Endothelial cell of umbilical vein (primary cell): ENCODE measurements at regions not wholly inside any gene's neighbourhood (a gene's known extent, or its start where the extent isn't known, plus 50 kb on each side); places are given as distances from the start of the nearest gene placed in this dataset.

Experiments
- BruUV-seq: library from RNA; stranded (reverse); fragments of 400-500 nt; replicated peaks from 2 replicates; lab custom pipeline; 2021; lab: Mats Ljungman, UMichigan
- CTCF ChIA-PET: fragments of 300-600, 350-600 bp; sonication (Branson Sonifier 250); formaldehyde crosslinking; loops from one replicate; lab custom pipeline; 2021; ENCODE audit warnings: antibody characterized with exemption, inconsistent platforms; lab: Charles Lee
- POLR2A ChIA-PET: fragments of 300-600, 350-600 bp; sonication (Branson Sonifier 250); formaldehyde crosslinking; loops from one replicate; lab custom pipeline; 2021; ENCODE audit warnings: antibody characterized with exemption, inconsistent platforms; lab: Charles Lee
- DNase-seq: peaks from one replicate; pipeline ENCODE4 v3.0.0-alpha.2; 2011; ENCODE audit warnings: low read depth, low spot score
- FAIRE-seq: peaks from 2 replicates; lab custom pipeline; 2011; peaks lifted over from hg19 to GRCh38; lab: Jason Lieb, UNC
- H2AFZ ChIP-seq: 2 replicates; pipeline ENCODE4 v1.6.0; 2012; ENCODE audit warnings: low read depth, low read length, control low read depth, inconsistent platforms
- H3K27ac ChIP-seq: 2 replicates; pipeline ENCODE4 v1.5.1; 2011; ENCODE audit warnings: low read depth, mild to moderate bottlenecking, control low read depth, low read length, moderate library complexity; ENCODE audit not compliant: insufficient read depth
- H3K27me3 ChIP-seq, 2 experiments: 2 replicates each; pipeline versions ENCODE4 v1.6.0 to v1.6.1; 2011; ENCODE audit warnings: low read length in 2 of 2, mixed read lengths in 1 of 2; ENCODE audit not compliant: control insufficient read depth in 2 of 2, insufficient read depth in 2 of 2
- H3K36me3 ChIP-seq, 2 experiments: 2 replicates in 1 of 2; 3 replicates in 1 of 2; pipeline ENCODE4 v1.5.1; 2011; ENCODE audit warnings: low read length in 2 of 2, mild to moderate bottlenecking in 1 of 2, moderate library complexity in 1 of 2; ENCODE audit not compliant: control insufficient read depth in 2 of 2, insufficient read depth in 2 of 2; ENCODE audit errors: extremely low read depth in 1 of 2
- H3K4me1 ChIP-seq: 3 replicates; pipeline ENCODE4 v1.5.1; 2011; ENCODE audit warnings: mild to moderate bottlenecking, low read length; ENCODE audit not compliant: control insufficient read depth, insufficient read depth; ENCODE audit errors: extremely low read depth
- H3K4me2 ChIP-seq: 2 replicates; pipeline ENCODE4 v1.6.1; 2011; ENCODE audit warnings: low read length, control low read depth, mixed read lengths; ENCODE audit not compliant: insufficient read depth
- H3K4me3 ChIP-seq, 3 experiments: fragments of 200-600 bp in 1 of 3; sonication (generic), shearing (Covaris generic) in 1 of 3; replicated peaks in 1 of 3; 2 replicates each; pipeline ENCODE4 v1.5.1; 2011 to 2016; ENCODE audit warnings: control low read depth in 3 of 3, low read length in 3 of 3, mild to moderate bottlenecking in 2 of 3, inconsistent platforms in 1 of 3, low read depth in 1 of 3, moderate library complexity in 1 of 3; ENCODE audit not compliant: insufficient read depth in 1 of 3
- H3K79me2 ChIP-seq: 2 replicates; pipeline ENCODE4 v1.6.0; 2012; ENCODE audit warnings: low read length, inconsistent platforms; ENCODE audit not compliant: control insufficient read depth, insufficient read depth
- H3K9ac ChIP-seq: replicated peaks from 2 replicates; pipeline ENCODE3; 2011; ENCODE audit warnings: low read length, control low read depth; ENCODE audit not compliant: insufficient read depth; ENCODE audit errors: extremely low read depth
- H3K9me1 ChIP-seq: replicated peaks from 3 replicates; pipeline ENCODE4 v1.6.0; 2011; ENCODE audit warnings: mild to moderate bottlenecking, low read length; ENCODE audit not compliant: control insufficient read depth, insufficient read depth; ENCODE audit errors: extremely low read depth
- H3K9me3 ChIP-seq: replicated peaks from 2 replicates; pipeline ENCODE4 v1.5.1; 2012; ENCODE audit warnings: low read length, inconsistent platforms; ENCODE audit not compliant: control insufficient read depth, insufficient read depth
- H4K20me1 ChIP-seq: replicated peaks from 2 replicates; pipeline ENCODE3; 2011; ENCODE audit warnings: mild to moderate bottlenecking, low read length; ENCODE audit not compliant: control insufficient read depth, insufficient read depth; ENCODE audit errors: extremely low read depth
- CTCF ChIP-seq, 2 donors: IDR thresholded peaks; 1 replicate in 1 of 2; 2 replicates in 1 of 2; pipeline ENCODE4 v1.5.1; 2011; ENCODE audit warnings: low read length in 2 of 2, mild to moderate bottlenecking in 2 of 2, moderate library complexity in 2 of 2, control low read depth in 1 of 2, inconsistent platforms in 1 of 2, low read depth in 1 of 2; ENCODE audit not compliant: insufficient read depth in 1 of 2; ENCODE audit errors: extremely low read depth in 1 of 2
- EZH2 ChIP-seq: IDR thresholded peaks from 2 replicates; pipeline ENCODE4 v1.6.1; 2012; ENCODE audit warnings: borderline replicate concordance, low read depth, mild to moderate bottlenecking, moderate library complexity, low read length, inconsistent platforms; ENCODE audit not compliant: severe bottlenecking
- FOS ChIP-seq: IDR thresholded peaks from 2 replicates; pipeline ENCODE4 v1.6.1; 2011; ENCODE audit warnings: mild to moderate bottlenecking, low read length, moderate library complexity, borderline replicate concordance; ENCODE audit not compliant: insufficient read depth
- GATA2 ChIP-seq: IDR thresholded peaks from 2 replicates; pipeline ENCODE4 v1.7.0; 2011; ENCODE audit warnings: low read depth, mild to moderate bottlenecking, moderate library complexity, mixed read lengths, low read length; ENCODE audit not compliant: insufficient read length, insufficient read depth
- JUN ChIP-seq: IDR thresholded peaks from 2 replicates; pipeline ENCODE4 v1.6.1; 2011; ENCODE audit warnings: borderline replicate concordance, low read depth; ENCODE audit not compliant: insufficient read length, insufficient read depth
- MAX ChIP-seq: IDR thresholded peaks from 2 replicates; pipeline ENCODE4 v1.6.1; 2011; ENCODE audit not compliant: insufficient read depth, insufficient read length
- MYC ChIP-seq: IDR thresholded peaks from one replicate; pipeline ENCODE4 v1.6.1; 2011; ENCODE audit warnings: mild to moderate bottlenecking, low read depth, low read length
- POLR2A ChIP-seq: IDR thresholded peaks from 2 replicates; pipeline ENCODE4 v1.6.1; 2012; ENCODE audit warnings: low read depth, mild to moderate bottlenecking, control low read depth, low read length
- POLR2AphosphoS5 ChIP-seq: IDR thresholded peaks from 2 replicates; pipeline ENCODE4 v1.6.1; 2012; ENCODE audit warnings: low read depth, mild to moderate bottlenecking, control low read depth, low read length, moderate library complexity; ENCODE audit not compliant: insufficient read depth
- dilution Hi-C: fragments of 300-500 bp; cut with MboI; formaldehyde crosslinking; loops from one replicate; pipeline ENCODE4 v1.15.0; 2019; ENCODE audit warnings: low sequenced_read_pairs; ENCODE audit not compliant: extremely low pct_ligation_motif_present
- intact Hi-C: fragments of 100-400 bp; cut with micrococcal nuclease; formaldehyde crosslinking; loops from one replicate; pipeline ENCODE4 v1.10.0; 2022

GRCh38 chr22:49450498-49450897 lies 377.2 kb downstream of the BRD1 start:
- no peaks in the 10 kb centered on the region for H3K27me3 ChIP-seq
- dilution Hi-C loops (no loop called here), intact Hi-C loops (no loop called here)
- no peaks in the 10 kb centered on the region for H4K20me1 ChIP-seq
- H3K9ac ChIP-seq = no peak overlapping the region
- peaks cover 7% of the 10 kb centered on the region for H3K9me3 ChIP-seq
- H3K27ac ChIP-seq = no peak overlapping the region
- no peak for DNase-seq
- H3K36me3 ChIP-seq = no peaks in the 10 kb centered on the region
- no peaks in the 10 kb centered on the region for H3K9me1 ChIP-seq
- H3K79me2 ChIP-seq = no peaks in the 10 kb centered on the region
- no peaks in the 10 kb centered on the region for H3K4me1 ChIP-seq
- FAIRE-seq = no peak
- no TSS peak for BruUV-seq
- TF ChIP-seq MYC (no peak), CTCF (IDR thresholded peaks at IDR 0.05; ENCODE audit: extremely low read depth in 1 of 2, insufficient read depth in 1 of 2, low read depth in 1 of 2, low read length in 2 of 2) (no peak), EZH2 (no peak), POLR2AphosphoS5 (no peak), JUN (no peak), FOS (no peak), GATA2 (no peak), MAX (no peak), POLR2A (no peak)
- POLR2A ChIA-PET = no interaction called here
- no peak overlapping the region for H3K4me2 ChIP-seq
- CTCF ChIA-PET = no interaction called here
- H3K4me3 ChIP-seq = no peak overlapping the region
- no peak overlapping the region for H2AFZ ChIP-seq
